MM.1S (cell line): ENCODE measurements at regions not wholly inside any gene's neighbourhood (a gene's known extent, or its start where the extent isn't known, plus 50 kb on each side); places are given as distances from the start of the nearest gene placed in this dataset.

Experiments
- CTCF ChIP-seq: fragments of 300-600 bp; sonication (generic); IDR thresholded peaks from 2 replicates; pipeline ENCODE4 v1.5.1; 2016; ENCODE audit warnings: antibody characterized with exemption, low read length, mixed read lengths
- EZH2 ChIP-seq: fragments of 300-600 bp; sonication (generic); optimal IDR thresholded peaks from 2 replicates; pipeline ENCODE3; 2017; ENCODE audit warnings: low read depth, mild to moderate bottlenecking, antibody characterized with exemption, low read length, mixed read lengths
- EZH2phosphoT487 ChIP-seq: fragments of 300-600 bp; sonication (generic); IDR thresholded peaks from 2 replicates; pipeline ENCODE4 v1.6.1; 2018; ENCODE audit warnings: antibody characterized with exemption, low read length

GRCh38 chr12:23434154-23434553 lies 515.3 kb downstream of the SOX5 start:
- TF ChIP-seq CTCF (no peak), EZH2 (no peak), EZH2phosphoT487 (no peak)
